Middle frontal gyrus (tissue), 1 donor: ENCODE measurements at regions not wholly inside any gene's neighbourhood (a gene's known extent, or its start where the extent isn't known, plus 50 kb on each side); places are given as distances from the start of the nearest gene placed in this dataset.
"Not testable (repeated sequence)": the region's sequence is repeated elsewhere in the genome, so short reads cannot be mapped to it uniquely, and the experiment has no call there.

Experiments used
- DNase-seq: peaks from one replicate; pipeline ENCODE4 v3.0.0-alpha.2; 2015; ENCODE audit warnings: low spot score; ENCODE audit errors: extremely low spot score

DNA sequence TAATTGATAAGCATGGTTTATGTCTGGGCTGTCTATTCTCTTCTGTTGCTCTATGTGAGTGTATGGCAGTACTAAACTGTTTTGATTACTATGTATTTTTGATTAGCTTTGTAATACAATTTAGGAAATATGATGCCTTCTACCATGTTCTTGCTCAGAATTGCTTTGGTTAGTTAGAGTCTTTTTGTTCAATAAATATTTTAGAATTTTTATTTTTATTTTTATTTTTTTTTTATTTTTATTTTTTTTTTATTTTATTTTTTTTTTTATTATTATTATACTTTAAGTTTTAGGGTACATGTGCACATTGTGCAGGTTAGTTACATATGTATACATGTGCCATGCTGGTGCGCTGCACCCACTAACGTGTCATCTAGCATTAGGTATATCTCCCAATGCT, 710.3 kb downstream of the GBE1 start:
- not testable (repeated sequence) for DNase-seq

DNA sequence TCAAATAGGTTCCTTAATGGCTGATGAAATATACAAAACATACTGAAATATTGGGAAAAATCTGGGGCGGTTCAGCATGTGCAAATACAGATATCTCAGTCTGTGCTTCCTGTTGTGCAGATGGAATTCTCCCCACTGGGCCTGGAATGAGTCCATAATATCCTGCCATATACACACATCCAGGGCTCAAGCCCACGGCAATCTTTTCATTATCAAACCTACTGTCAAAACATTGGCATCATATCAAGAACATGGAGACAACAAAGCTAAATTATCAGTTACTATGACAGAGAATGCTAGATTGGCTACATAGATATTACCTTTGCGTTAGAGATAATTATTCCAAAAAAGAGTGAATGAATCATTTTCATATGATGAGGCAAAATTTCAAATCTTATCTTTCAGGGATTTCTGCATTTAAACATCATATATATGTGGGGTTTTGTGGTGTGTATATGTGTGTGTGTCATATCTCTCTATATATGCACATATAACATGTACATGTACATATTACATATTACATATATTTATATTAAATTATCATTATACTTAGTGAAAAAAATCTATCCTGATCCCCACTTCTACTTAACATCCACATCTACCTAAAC, 713.3 kb downstream of the GBE1 start:
- no peak for DNase-seq

DNA sequence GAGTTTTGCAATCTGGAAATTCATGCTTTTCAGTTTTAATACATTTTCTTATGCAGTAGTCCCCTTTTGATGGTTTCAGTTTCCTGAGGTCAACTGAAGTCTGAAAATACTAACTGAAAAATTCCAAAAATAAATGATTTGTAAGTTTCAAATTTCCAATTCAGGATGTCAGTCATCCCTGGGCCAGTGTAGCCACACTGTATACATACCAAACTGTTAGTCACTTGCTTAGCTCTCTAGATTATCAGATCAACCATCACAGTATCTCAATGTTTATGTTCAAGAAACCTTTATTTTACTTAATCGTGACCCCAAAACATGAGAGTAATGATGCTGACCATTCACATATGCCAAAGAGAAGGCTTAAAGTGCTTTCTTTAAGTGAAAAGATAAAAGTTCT, 715.5 kb downstream of the GBE1 start:
- no peak for DNase-seq

DNA sequence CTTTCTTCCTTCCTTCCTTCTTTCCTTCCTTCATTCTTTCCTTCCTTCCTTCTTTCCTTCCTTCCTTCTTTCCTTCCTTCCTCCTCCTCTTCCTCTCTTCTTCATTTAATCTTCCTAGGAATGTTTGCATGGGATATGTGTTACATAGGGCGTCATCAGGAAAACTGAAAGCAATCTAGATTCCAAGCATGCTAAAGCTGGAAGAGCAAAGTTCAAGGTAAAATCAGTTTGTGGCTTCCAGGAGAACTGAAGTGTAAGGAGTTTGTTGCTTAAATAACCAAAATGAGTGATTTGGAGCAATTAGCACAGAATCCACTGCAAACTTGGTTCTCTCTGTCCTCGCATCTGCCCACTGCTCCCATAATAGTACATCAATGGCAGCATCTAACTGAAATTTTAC, 716.2 kb downstream of the GBE1 start:
- DNase-seq, result no peak

DNA sequence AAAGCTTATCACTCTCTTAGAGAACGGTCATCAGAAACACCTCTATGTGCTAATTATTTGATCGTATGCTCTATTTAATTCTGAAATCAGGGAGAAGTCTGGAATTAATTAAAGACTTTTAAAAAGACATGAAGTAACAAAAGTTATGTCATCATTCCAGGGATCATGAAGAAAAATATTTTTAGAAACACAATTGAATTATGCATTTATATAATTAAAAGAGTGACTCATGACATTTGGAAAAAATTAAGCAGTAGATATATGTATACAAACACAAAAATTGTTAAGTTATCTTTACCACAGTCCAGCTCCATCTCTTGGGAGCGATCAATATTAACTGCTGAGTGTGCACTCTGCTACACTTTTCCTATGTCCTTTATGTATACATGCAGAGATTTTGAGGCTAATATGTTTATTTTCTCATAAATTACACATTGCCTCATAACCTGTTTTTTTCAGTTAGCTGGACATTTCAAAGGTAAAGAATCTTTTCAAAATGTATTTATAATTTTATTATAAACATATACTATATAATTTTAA, 717.7 kb downstream of the GBE1 start:
- no peak for DNase-seq

DNA sequence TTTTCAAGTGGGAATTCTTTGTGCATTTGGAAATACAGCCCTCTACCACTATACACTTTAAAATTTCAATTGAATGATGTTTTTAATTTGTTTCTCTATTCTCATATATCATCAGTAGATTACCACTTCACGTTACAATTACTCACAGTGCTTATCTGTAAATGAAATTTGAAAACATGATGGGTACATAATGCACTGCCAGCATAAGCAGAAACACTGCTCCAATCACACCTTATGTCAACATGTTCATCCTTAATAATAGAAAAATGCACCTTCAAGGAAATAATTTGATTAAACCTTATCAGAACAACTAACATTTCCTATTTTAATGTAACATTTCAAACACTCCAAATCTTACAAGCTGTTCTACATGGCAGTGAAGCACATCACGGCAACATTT, 718.4 kb downstream of the GBE1 start:
- no peak for DNase-seq

DNA sequence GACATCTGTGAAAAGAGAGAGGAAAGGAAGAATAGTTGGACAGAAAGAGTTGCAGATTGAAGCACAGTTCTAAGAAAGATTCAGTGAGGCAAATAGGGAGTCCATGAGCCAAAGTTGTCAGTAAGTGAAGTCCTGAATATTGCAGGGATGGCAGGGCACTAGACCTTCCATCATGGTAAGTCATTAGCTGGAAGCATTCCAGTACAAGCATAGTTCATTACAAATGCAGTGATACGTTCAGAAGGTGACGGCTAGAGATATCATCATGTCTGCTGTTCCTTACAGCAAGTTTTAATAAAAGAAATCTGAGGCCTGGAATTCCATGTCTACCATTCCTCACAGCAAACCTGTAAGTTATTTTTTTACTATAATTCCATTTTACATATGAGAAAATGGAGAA, 720.1 kb downstream of the GBE1 start:
- no peak for DNase-seq

DNA sequence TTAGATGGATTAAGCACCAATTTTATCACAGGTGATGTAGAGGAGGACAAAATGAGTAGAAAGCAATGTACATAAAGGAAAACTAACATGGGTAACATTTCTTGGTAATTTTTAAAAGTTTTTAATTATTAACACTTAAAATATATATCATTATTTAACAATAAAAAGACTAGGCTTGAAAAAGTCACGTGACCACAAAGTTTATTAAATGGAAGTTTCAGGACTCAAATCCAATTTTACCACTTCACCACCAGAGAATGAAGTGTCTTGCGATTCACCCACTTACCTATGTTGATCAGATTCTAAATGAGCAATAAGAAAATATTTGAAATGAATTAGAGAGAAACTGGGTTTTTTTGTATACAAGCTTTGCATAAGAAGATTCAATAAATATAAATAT, 721.3 kb downstream of the GBE1 start:
- no peak for DNase-seq

DNA sequence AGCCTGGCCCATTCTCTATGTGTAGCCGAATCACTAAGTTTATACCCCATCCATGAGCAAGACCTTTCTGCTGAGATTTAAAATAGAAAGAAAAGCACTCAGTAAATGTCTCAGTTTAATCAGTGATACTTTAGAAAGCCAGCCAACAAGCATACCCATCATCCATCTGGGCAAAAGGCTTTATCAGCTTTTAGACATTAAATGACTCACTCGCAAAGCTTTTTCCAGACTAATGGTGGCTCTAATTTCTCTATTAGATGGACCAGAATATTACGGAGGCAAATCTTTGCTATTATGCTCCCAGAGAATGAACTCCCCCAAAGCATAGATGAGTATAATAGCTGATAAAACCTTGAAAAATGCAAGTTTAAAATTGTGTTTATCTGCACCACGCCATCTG, 727.8 kb downstream of the GBE1 start:
- DNase-seq, result no peak

DNA sequence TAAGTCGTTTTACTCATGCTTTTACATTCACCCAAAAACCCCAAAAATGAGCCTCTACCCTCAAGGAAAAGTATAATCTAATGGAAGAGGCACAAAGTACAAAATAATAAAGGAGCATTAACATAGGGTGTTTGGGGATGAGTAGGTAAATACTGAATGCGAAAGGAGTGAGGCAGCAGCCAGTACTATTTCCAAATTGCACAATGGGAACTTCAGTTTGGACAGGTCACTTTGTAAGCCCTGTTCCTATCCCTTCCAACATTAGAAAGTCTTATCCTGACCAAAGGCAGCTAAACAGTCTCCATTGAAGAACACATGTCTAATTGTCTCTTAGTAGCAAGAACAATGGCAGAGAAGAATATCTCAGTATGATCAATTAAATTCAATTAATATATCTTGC, 728.3 kb downstream of the GBE1 start:
- no peak for DNase-seq

DNA sequence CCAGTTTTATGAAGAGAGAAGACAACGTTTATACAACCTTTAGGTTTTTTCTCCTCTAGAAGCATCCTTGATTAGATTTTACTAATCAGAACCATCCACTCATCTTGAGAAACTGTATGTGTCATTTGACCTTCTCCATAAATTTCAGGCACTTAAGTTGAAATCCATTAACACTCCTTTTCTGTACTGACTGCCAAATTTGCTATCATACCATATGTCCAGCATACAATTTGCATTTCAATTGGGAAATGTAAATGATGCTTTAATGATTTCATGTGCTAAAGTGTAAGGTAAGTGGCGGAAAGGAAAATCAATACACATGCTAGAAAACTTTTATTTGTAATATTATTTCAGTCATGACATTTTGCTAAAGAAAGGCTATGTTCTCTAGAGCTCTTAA, 731.6 kb downstream of the GBE1 start:
- no peak for DNase-seq

DNA sequence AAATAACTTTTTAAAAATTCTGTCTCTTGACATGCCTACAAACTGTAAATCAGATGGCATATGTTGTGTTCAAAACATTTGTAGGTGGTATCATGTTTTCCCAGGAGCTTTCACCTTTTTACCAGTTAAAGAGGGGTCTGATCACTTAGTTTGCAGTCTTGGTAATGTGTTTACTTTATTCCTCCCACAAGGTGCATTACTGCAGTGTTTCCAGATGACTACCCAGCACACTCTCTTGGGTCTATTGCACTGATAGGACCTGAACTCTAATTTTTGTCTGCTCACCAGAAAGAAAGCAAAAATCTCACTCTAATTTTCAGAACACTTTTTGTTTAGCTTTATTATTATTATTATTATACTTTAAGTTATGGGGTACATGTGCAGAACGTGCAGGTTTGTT, 734.1 kb downstream of the GBE1 start:
- DNase-seq, result no peak

DNA sequence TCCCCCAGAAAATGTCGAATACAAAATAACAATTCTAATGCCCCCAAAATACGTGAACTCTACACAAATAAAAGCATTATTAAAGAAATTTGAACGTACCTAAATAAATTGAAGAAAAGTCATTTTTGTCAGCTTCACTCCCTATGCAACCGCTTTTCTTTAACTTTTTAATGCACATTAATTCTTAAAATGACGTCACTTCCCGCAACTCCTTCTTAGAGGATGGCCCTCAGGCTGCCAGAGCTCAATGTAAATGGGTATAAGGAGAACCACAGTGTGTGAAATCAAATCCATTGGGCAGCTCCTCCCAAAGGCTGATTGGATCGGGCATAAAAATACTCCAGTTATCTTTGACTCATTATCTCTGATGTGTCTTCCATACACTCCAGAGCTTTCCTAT, 736.9 kb downstream of the GBE1 start:
- no peak for DNase-seq

DNA sequence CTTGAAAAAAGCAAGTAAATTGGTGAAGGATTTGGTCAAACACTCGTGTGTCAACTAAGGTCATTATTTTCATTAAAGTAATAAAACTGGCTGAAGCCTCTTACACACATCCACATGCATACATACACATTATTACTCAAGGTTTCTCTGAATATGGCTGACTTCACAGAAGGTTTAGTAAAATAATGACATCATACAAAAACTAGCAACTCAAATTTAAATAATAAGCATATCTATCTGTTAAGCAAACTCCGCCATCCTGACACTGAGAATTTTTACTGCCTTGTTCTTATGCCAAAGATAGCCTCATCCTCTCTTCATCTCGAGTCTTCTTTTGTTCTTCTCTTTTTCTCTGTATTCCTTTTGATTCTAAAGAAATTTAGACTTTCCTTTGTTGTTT, 739.1 kb downstream of the GBE1 start:
- DNase-seq, result no peak

DNA sequence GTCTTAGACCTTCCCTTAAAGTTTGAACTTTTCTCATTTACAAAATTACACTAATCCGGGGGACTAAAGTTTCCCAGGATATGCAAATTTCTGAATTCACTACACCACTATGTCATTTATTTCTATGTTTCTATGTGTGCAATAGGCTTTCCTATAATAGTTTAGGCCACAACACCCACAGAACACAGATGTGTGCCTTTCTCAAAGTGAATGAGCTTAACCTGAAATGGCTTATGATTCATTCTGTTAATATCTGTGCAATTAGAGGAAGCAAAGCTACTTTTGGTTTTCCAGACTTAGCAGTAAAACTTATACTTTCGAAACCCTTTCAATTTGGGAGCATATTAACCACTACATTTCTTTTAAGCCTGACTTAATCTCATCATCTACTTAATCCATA, 748.1 kb downstream of the GBE1 start:
- DNase-seq, result no peak

DNA sequence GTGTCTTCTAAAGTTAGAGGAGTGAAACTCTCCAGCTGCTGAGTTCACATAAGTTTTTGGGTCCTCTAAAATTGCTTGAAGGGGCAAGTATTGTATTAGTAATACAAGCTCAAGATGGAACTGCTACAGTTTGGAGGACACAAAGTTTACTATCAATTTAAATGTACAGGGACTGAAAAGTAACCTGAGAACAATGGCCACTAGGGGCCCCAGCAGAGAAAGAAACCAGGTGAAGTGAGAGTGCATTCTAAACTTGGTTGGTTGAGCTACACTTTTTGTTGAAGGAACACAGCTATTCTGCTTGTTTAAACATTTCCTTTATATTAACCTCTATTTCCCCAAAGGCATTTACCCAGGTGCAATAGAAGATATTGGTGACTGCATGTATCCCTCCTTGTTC, 755.5 kb downstream of the GBE1 start:
- no peak for DNase-seq

DNA sequence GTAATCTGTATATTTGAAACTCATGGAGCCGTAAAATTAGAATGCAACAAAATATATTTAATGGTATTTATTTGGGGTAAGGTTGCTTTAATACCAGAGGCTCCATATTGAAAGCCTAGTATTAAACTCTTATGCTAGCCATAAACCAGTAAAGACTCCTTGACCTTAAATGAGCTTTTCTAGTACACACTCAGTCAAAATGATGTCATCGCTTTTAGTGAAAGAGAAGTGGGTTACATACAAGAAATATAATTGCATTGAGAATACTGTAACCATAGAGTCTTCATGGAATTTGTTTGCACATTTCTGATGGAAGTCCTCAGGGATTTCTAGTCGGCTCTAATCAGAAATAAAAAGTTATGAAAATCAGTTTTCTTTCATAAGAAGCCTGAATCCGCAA, 757.6 kb downstream of the GBE1 start:
- DNase-seq, result no peak

DNA sequence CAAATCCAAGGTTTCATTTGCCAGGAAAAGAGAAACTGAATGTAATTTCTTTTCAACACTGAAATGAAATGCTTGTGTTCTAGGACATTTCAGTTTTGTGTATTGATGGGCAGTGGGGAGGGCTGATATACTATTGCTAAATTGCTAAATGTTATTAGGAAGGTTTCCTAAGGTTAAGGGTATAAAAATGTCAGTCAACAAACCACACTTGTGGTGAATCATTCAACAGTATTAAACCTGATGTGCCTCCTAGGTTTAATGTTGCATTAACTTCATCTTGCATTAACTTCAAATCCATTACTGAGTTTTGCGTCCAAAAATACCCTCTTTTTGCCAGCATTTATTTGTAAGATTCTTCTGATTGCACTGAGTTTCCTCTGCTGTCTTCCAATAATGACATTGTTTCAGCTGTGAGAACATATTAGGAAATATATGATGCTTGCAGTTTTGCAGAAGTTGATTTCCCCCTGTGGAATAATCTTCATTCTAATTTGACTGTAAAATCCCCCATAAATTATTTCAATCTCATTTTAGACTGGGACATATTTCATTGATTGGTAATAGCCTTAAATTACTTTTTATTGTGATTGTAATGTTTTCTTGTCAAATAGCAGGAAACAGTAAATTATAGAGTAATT, 758.3 kb downstream of the GBE1 start:
- DNase-seq, result no peak

DNA sequence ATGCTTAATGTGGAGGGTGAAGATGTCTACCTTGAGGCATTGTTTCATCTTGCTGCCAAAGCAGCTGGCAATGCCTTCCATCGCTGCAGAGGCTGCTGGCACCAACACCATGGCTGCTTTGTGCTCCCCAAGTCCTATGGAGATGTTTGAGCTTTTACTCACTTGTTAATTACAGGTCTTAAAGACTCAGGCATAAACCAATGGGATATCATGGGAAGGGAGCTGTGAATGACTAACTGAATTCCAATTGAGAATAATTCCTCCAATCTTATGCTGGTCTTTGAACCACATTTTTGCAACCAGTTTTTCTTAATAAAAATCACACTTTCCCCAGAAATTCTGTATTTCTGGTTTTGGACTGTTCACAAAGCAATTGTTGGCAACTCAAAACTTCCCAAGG, 762.0 kb downstream of the GBE1 start:
- no peak for DNase-seq

DNA sequence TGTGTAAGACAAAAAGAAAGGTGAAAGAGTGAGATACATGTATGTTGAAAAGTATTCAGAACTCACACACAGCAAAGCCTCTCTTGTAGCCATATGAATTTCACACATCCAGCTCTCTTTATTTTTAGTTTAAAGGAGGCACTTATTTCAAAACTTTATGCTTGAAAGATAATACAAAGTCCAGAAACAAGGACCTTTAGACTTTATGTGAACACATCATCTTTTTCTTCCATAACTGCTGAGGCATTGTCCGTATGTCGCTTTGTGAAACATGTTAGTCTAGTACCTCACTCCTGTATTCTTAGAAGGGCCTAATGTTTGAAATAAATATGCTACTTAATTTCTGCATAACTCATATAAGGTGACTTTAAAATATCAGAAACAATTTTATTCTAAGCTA, 763.4 kb downstream of the GBE1 start:
- DNase-seq, result no peak

DNA sequence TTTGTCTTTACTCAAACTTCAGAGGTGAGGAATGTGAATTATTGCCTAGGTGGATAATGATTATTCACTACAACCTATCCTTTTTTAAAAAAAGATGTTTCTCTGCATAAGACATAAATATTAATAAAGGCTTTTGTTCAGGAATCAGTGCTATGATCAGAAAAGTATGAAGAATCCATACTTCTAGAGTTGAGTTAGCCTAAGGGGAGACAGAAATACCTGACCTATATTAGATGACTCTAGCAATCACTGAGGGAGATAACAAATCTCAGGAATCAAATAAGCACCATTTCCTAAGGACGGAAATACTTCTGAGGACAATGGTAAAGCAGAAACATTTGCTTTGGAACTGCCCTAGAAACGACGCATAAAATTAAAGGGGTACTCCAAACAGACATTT, 763.8 kb downstream of the GBE1 start:
- no peak for DNase-seq

DNA sequence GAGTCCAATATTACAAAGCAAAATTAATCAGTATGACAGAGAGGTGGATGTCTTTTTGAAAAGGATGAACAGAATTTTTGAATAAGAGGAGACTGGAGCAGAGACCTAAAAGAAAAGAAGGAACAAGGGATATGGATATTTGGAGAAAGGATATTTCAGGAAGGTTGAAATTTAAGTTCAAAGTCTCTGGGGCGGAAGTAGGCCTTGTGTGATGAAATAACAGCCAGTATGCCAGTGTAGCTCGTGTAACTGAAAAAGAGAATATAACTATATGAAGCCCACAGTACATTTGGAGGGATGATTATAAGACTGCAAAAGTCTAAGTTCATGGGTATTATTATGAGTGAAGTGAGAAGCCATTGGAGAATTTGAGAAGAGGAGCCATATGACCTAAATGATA, 766.7 kb downstream of the GBE1 start:
- no peak for DNase-seq

DNA sequence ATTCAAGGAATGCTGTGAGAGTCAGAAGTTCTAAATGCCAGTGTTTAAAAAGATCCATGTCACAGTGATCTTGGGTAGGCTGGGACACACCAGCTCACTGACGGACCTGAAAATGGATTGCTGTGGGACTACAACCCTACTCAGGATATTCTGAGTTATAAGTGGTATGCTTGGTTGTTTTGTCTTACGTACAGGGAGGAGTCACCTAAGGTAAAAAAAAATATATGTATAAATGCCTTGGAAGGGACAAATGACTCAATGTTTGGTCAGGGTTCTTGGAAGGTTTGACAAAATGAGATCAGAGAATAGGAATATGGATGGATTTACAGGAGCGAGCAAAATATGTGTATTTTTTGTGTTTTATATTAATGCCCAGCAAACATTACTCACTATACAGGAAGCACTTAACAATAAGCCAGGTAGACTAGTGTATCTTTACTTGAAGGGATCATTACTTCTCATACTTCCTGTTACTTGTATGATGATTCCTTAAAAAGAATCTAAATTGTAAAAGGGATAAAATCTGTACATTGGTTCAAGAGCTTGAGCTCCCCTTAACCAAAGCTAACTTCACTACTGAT, 767.3 kb downstream of the GBE1 start:
- no peak for DNase-seq
